ENCODE measurements at regions not wholly inside any gene's neighbourhood (a gene's known extent, or its start where the extent isn't known, plus 50 kb on each side); places are given as distances from the start of the nearest gene placed in this dataset.

DNA sequence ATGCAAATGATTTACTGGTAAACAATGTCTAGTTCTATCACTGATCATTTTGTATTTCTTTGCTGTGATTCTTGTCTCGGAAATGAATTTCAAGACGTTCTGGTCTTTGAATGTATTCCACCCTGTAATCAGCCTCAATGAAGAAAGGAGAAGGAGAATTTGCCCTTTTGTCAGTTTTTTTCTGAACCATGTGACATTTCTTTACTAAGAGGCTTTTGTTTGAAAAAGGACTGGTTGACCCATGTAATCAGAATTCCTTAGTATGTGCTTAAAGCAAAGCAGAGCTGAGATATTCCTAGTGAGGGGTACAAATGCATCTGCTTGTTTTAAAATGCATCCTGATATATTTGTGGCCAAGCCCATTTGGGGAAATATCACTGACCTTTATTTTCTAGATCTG is 581.6 kb downstream of the ETV1 start:
- H2AFZ ChIP-seq (ENCODE audit: low read depth, low read length): no peak overlapping the region
- H3K9me3 ChIP-seq (ENCODE audit: low read length): no peaks in the 10 kb centered on the region
- H3K4me3 ChIP-seq (ENCODE audit: low read length): no peak overlapping the region
- peaks cover 19% of the 10 kb centered on the region for H3K4me1 ChIP-seq (ENCODE audit: insufficient read depth, low read length)
- H3K36me3 ChIP-seq (ENCODE audit: insufficient read depth, low read length): no peaks in the 10 kb centered on the region
- H3K27me3 ChIP-seq (ENCODE audit: insufficient read depth, low read length): no peaks in the 10 kb centered on the region

DNA sequence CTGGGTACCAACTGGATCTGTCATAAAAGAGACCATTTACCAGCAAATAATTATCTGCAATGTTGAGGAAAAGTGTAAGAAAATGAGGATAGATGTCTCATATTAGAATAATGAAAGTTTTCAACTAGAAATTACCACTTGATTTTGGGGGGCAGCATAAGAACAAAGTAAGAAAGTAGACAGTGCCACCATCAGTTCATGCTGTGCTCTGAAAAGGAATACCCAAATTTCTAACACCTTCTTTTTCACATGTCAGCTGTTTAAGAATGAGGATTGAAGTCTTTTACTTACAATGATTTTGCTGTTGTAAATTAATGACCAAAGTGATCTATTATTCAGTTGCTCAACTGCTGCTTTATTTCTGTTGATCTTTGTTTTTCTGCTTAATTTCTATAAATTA is 578.3 kb downstream of the ETV1 start:
- H2AFZ ChIP-seq (ENCODE audit: low read depth, low read length): no peak overlapping the region
- no peak overlapping the region for H3K4me3 ChIP-seq (ENCODE audit: low read length)
- H3K9me3 ChIP-seq (ENCODE audit: low read length): no peaks in the 10 kb centered on the region
- H3K36me3 ChIP-seq (ENCODE audit: insufficient read depth, low read length): no peaks in the 10 kb centered on the region
- no peaks in the 10 kb centered on the region for H3K27me3 ChIP-seq (ENCODE audit: insufficient read depth, low read length)
- H3K4me1 ChIP-seq (ENCODE audit: insufficient read depth, low read length): peaks cover 19% of the 10 kb centered on the region

DNA sequence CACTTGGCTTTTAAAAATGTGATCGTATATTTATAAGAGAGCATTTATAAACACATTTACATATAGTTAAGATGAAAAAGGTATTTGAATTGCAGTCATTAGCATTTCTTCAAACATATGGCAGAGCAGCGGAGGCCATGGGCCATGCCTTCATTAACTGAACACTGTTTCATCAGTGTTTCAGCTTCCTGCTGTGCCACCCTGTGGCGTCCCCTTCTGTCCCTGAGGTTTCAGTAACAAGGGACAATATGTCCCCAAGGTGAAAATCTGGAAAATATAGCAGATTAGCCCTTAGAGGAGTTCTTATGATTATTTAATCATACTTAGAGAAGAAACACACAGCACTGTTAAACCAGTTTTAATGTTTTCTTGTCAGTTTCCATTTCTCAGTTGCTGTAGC is 577.8 kb downstream of the ETV1 start:
- no peak overlapping the region for H2AFZ ChIP-seq (ENCODE audit: low read depth, low read length)
- H3K36me3 ChIP-seq (ENCODE audit: insufficient read depth, low read length): no peaks in the 10 kb centered on the region
- peaks cover 19% of the 10 kb centered on the region for H3K4me1 ChIP-seq (ENCODE audit: insufficient read depth, low read length)
- no peaks in the 10 kb centered on the region for H3K9me3 ChIP-seq (ENCODE audit: low read length)
- H3K27me3 ChIP-seq (ENCODE audit: insufficient read depth, low read length): no peaks in the 10 kb centered on the region
- H3K4me3 ChIP-seq (ENCODE audit: low read length): no peak overlapping the region

DNA sequence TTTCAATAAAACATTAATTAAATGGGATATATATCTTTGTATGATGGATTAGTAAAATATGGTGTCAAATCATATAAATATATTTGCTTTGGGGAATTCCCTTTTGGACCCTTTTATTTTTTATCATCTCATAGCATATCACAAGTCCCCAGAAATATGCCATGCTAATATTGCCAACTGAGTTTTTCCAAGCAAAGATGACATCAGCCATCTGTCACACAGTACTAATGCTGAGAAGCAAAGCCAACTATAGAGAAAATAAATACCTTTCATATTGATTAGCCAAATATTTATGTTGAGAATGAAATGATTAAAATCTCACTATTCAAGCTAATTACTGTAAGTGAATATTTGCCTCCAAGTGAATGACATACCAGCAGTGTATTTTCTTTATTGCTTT is 575.3 kb downstream of the ETV1 start:
- H3K4me3 ChIP-seq (ENCODE audit: low read length): no peak overlapping the region
- H3K36me3 ChIP-seq (ENCODE audit: insufficient read depth, low read length): no peaks in the 10 kb centered on the region
- H3K27me3 ChIP-seq (ENCODE audit: insufficient read depth, low read length): no peaks in the 10 kb centered on the region
- no peaks in the 10 kb centered on the region for H3K4me1 ChIP-seq (ENCODE audit: insufficient read depth, low read length)
- H3K9me3 ChIP-seq (ENCODE audit: low read length): no peaks in the 10 kb centered on the region
- no peak overlapping the region for H2AFZ ChIP-seq (ENCODE audit: low read depth, low read length)

DNA sequence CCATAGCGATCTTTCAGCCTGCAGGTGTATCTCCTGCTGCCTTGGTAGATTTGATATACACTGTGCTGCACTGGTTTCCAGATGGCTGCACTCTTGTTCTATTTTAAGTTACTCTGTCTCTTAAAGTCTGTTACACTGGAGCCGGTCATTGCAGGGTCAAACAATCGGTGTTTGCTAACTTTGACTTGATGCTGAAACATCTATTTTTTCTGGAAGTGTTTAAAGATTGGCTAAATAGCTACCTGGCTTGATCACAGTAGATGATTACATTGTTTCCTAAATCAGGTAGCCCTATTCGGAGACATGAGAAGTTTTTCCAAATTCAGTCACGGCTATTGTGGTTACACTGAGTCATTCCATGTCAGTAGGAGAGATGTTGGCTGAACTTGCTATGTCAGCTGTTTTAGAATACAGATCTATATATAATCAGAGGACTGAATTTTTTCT is 574.8 kb downstream of the ETV1 start:
- H3K9me3 ChIP-seq (ENCODE audit: low read length): no peaks in the 10 kb centered on the region
- H3K4me1 ChIP-seq (ENCODE audit: insufficient read depth, low read length): no peaks in the 10 kb centered on the region
- no peaks in the 10 kb centered on the region for H3K36me3 ChIP-seq (ENCODE audit: insufficient read depth, low read length)
- no peaks in the 10 kb centered on the region for H3K27me3 ChIP-seq (ENCODE audit: insufficient read depth, low read length)
- H2AFZ ChIP-seq (ENCODE audit: low read depth, low read length): no peak overlapping the region
- no peak overlapping the region for H3K4me3 ChIP-seq (ENCODE audit: low read length)

DNA sequence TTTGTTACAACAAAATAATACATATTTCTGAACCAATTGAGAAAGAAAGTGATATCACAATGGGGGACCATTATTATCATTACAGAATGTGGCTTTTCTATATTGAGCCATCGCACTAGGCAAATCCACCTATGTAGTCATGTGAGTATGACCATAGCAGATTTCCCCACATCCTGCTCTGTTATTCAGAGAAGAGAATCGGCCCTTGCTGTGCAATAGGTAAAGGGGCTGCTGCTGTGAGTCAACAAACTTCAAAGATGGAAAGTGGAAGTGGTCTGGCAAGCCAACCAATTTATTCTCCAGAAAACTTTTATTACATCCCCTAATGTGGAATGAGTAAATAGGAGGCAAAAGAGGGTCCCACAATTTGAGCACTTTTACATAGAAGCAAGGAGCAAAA is 573.4 kb downstream of the ETV1 start:
- Histone ChIP-seq H3K9me3 (ENCODE audit: low read length) (no peaks in the 10 kb centered on the region), H3K4me3 (ENCODE audit: low read length) (no peak overlapping the region), H3K4me1 (ENCODE audit: insufficient read depth, low read length) (no peaks in the 10 kb centered on the region), H2AFZ (ENCODE audit: low read depth, low read length) (no peak overlapping the region), H3K27me3 (ENCODE audit: insufficient read depth, low read length) (no peaks in the 10 kb centered on the region), H3K36me3 (ENCODE audit: insufficient read depth, low read length) (no peaks in the 10 kb centered on the region)

DNA sequence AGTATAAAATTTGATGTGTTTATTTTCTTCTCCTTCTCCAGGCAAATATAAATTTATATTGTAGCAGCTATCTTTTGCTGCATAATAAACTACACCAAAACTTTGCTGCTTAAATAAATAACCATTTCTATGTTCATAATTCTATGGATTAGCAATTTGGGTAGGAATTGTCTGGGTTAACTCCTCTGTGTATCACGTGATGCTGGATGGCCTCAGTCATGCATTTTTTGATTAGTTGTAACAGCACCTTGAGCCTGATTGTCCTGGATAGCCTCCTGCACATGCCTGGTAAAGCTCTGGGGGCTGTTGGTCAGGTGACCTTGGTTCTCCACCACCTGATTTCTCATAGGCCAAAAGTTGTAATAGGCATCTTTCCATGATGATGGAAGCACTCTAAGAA is 572.9 kb downstream of the ETV1 start:
- Histone ChIP-seq H3K36me3 (ENCODE audit: insufficient read depth, low read length) (no peaks in the 10 kb centered on the region), H3K4me3 (ENCODE audit: low read length) (no peak overlapping the region), H2AFZ (ENCODE audit: low read depth, low read length) (no peak overlapping the region), H3K27me3 (ENCODE audit: insufficient read depth, low read length) (no peaks in the 10 kb centered on the region), H3K9me3 (ENCODE audit: low read length) (no peaks in the 10 kb centered on the region), H3K4me1 (ENCODE audit: insufficient read depth, low read length) (no peaks in the 10 kb centered on the region)

DNA sequence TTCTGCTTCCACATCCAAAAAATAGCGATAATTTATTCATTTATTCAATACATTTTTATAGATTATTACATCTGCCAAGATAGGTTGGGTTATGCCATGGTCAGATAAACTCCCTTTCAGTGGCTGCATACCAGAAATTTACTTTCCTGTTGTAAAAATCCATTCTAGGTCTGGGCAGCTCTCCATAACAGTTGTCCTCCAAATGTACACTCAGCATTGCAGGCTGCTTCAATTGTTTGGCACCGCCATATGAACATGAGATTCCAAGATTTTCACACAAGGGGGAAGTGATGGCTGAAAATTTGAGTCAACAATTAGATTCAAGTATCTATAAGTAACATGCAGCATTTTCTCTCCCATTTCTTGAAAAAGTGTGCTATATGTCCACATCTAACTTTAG is 568.7 kb downstream of the ETV1 start:
- Histone ChIP-seq H2AFZ (ENCODE audit: low read depth, low read length) (no peak overlapping the region), H3K4me1 (ENCODE audit: insufficient read depth, low read length) (no peaks in the 10 kb centered on the region)

DNA sequence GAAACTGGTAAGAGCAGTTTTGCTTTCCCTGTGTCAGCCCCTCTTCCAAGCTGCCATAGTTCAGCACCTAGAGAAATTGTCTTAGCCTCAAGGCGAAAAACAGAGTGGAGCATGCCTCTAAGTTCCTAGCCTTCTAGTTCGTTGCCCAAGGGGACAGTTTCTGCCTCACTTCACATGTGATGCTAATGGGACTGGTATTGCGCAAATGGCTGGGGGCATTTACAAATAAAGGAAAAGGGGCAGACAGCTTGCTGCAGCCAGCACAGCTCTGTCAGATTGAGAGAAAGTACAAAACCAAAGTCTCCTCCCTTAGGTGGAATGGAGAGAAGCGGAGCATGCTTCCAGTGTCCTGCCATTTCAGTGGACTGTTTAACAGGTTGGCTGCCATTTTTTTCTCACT is 567.7 kb downstream of the ETV1 start:
- H2AFZ ChIP-seq (ENCODE audit: low read depth, low read length): no peak overlapping the region
- no peaks in the 10 kb centered on the region for H3K36me3 ChIP-seq (ENCODE audit: insufficient read depth, low read length)
- H3K27me3 ChIP-seq (ENCODE audit: insufficient read depth, low read length): no peaks in the 10 kb centered on the region

More for the DNA sequence above, 568.7 kb downstream of the ETV1 start:
- Histone ChIP-seq H3K9me3 (ENCODE audit: low read length) (no peaks in the 10 kb centered on the region), H3K36me3 (ENCODE audit: insufficient read depth, low read length) (no peaks in the 10 kb centered on the region), H3K4me3 (ENCODE audit: low read length) (no peak overlapping the region), H3K27me3 (ENCODE audit: insufficient read depth, low read length) (no peaks in the 10 kb centered on the region)

DNA sequence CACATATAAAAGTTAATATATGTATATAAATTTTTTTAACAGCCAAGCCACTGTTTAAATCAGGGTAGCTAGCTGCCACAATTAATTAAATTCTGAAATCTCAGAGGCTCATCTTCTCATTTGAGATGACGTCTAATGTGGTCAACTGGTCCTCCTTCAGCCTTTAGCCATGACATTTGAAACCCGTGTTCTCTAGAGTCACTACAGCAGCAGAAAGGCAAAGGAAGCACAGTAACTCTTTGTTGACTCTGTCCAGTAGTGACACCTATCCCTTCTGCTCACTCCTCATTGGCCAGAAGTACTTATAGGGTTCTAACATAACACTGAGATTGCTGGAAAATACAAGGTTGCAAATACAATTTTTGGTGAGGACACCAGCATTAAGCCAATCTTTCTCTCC is 555.5 kb downstream of the ETV1 start:
- no peaks in the 10 kb centered on the region for H3K27me3 ChIP-seq (ENCODE audit: insufficient read depth, low read length)
- H3K4me1 ChIP-seq (ENCODE audit: insufficient read depth, low read length): no peaks in the 10 kb centered on the region
- no peaks in the 10 kb centered on the region for H3K9me3 ChIP-seq (ENCODE audit: low read length)
- no peak overlapping the region for H2AFZ ChIP-seq (ENCODE audit: low read depth, low read length)
- H3K36me3 ChIP-seq (ENCODE audit: insufficient read depth, low read length): no peaks in the 10 kb centered on the region
- H3K4me3 ChIP-seq (ENCODE audit: low read length): no peak overlapping the region

More for the DNA sequence above, 567.7 kb downstream of the ETV1 start:
- Histone ChIP-seq H3K4me1 (ENCODE audit: insufficient read depth, low read length) (no peaks in the 10 kb centered on the region), H3K9me3 (ENCODE audit: low read length) (no peaks in the 10 kb centered on the region), H3K4me3 (ENCODE audit: low read length) (no peak overlapping the region)

DNA sequence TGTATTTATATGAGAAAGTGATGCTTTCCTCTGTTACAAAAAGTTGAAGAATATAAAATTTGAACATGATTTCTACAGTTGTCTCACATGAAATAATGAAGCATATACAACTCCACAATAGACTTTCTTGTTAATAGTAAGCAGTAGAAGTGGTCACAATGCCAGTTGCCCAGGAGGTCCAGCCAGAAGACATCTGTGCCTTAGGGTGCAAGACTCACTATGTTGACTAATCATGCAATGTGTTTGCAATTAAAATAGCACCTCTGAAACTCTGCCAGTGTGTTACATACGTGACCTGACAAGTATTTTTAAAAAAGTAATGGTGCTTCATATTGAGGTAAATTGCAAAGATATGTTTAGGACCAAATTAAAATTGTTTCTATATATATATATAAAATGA is 547.2 kb downstream of the ETV1 start:
- Histone ChIP-seq H3K9me3 (ENCODE audit: low read length) (no peaks in the 10 kb centered on the region), H3K36me3 (ENCODE audit: insufficient read depth, low read length) (no peaks in the 10 kb centered on the region), H3K27me3 (ENCODE audit: insufficient read depth, low read length) (no peaks in the 10 kb centered on the region), H3K4me1 (ENCODE audit: insufficient read depth, low read length) (no peaks in the 10 kb centered on the region), H3K4me3 (ENCODE audit: low read length) (no peak overlapping the region), H2AFZ (ENCODE audit: low read depth, low read length) (no peak overlapping the region)

DNA sequence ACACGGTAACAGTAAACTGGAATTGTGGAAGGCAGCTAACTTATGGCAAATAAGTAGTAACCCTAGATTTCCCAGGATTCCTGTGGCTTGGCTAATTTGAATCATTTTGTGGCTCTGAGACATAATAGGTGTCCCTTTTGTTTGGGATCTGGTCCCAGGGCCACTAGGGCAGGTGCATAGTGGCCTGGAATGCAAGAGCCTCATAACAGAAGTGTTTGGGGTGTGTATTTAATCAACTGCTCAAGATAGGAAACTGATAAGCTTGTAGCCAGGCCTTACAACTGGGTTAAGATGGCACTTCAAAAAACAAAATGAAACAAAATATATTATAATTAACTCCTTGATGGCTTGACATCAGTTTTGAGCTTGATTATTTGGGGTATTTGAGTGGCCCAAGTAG is 541.8 kb downstream of the ETV1 start:
- Histone ChIP-seq H3K36me3 (ENCODE audit: insufficient read depth, low read length) (no peaks in the 10 kb centered on the region), H3K4me1 (ENCODE audit: insufficient read depth, low read length) (no peaks in the 10 kb centered on the region), H2AFZ (ENCODE audit: low read depth, low read length) (no peak overlapping the region), H3K9me3 (ENCODE audit: low read length) (no peaks in the 10 kb centered on the region), H3K4me3 (ENCODE audit: low read length) (no peak overlapping the region), H3K27me3 (ENCODE audit: insufficient read depth, low read length) (no peaks in the 10 kb centered on the region)

DNA sequence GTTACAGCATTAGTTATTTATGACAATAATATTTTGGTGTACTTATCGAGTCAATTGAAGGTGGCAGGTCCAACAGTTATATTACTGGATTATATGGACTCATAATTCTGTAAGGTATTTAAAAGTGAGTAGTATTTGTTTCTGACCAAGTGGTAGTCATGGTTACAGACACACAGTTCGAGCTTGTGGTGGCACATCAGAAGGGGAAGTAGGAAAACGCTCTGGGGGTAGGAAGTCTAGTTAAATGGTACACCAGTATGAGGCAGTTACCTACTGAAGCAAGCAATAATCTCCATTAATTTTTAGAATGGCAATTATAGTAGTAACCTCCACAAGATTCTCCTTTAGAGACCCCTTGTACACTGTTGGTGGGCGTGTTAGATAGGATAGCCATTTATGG is 541.2 kb downstream of the ETV1 start:
- Histone ChIP-seq H3K36me3 (ENCODE audit: insufficient read depth, low read length) (no peaks in the 10 kb centered on the region), H3K4me3 (ENCODE audit: low read length) (no peak overlapping the region), H3K4me1 (ENCODE audit: insufficient read depth, low read length) (no peaks in the 10 kb centered on the region), H3K27me3 (ENCODE audit: insufficient read depth, low read length) (no peaks in the 10 kb centered on the region), H3K9me3 (ENCODE audit: low read length) (no peaks in the 10 kb centered on the region), H2AFZ (ENCODE audit: low read depth, low read length) (no peak overlapping the region)

DNA sequence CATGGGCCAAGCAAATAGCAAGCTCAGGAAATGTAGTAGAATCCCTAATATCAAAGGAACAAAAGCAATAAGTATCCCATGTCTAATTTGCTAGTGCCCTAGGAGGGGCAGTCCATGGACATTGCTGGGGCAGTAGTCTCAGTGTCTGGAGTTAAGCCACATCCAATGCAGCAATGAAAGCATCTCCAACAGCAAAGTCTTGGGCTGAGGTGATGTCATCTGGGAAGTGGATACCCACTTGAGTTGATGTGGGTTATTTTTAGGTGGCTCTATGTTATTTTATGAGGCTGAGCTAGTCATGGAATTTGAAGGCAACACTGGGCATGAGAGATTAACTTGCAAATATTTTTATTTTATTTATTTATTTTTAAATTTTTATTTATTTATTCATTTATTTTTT is 540.0 kb downstream of the ETV1 start:
- H3K9me3 ChIP-seq (ENCODE audit: low read length): no peaks in the 10 kb centered on the region
- H2AFZ ChIP-seq (ENCODE audit: low read depth, low read length): no peak overlapping the region
- H3K4me3 ChIP-seq (ENCODE audit: low read length): no peak overlapping the region
- H3K4me1 ChIP-seq (ENCODE audit: insufficient read depth, low read length): no peaks in the 10 kb centered on the region
- no peaks in the 10 kb centered on the region for H3K27me3 ChIP-seq (ENCODE audit: insufficient read depth, low read length)
- no peaks in the 10 kb centered on the region for H3K36me3 ChIP-seq (ENCODE audit: insufficient read depth, low read length)

All from neuron (in vitro differentiated cells).